ENCODE measurements at regions not wholly inside any gene's neighbourhood (a gene's known extent, or its start where the extent isn't known, plus 50 kb on each side); places are given as distances from the start of the nearest gene placed in this dataset.

- DNase-seq (ENCODE audit: low read depth in 2 of 2) = no peak
Observed at GRCh38 chr7:130930681-130931080, 196.7 kb upstream of the KLF14 start.

- no peak for DNase-seq (ENCODE audit: low read depth in 2 of 2)
Observed at GRCh38 chr7:130931423-130931822, 197.4 kb upstream of the KLF14 start.

GRCh38 chr7:130932088-130932487 is 198.1 kb upstream of the KLF14 start:
- no peak for DNase-seq (ENCODE audit: low read depth in 2 of 2)

- DNase-seq (ENCODE audit: low read depth in 2 of 2) = no peak
Observed at GRCh38 chr7:130932667-130933432, 198.8 kb upstream of the KLF14 start.

- DNase-seq (ENCODE audit: low read depth in 2 of 2) = no peak
Observed at GRCh38 chr7:130933919-130934318, 199.9 kb upstream of the KLF14 start.

- DNase-seq (ENCODE audit: low read depth in 2 of 2) = no peak
Observed at GRCh38 chr7:130935564-130936157, 201.7 kb upstream of the KLF14 start.

GRCh38 chr7:130936202-130936931 is 202.4 kb upstream of the KLF14 start:
- DNase-seq (ENCODE audit: low read depth in 2 of 2) = no peak

GRCh38 chr7:130937016-130937415 is 203.0 kb upstream of the KLF14 start:
- DNase-seq (ENCODE audit: low read depth in 2 of 2) = no peak

GRCh38 chr7:130937830-130938229 is 203.8 kb upstream of the KLF14 start:
- no peak for DNase-seq (ENCODE audit: low read depth in 2 of 2)

- DNase-seq (ENCODE audit: low read depth in 2 of 2) = no peak
Observed at GRCh38 chr7:130938661-130939060, 204.7 kb upstream of the KLF14 start.

GRCh38 chr7:130939321-130940095 is 205.5 kb upstream of the KLF14 start:
- DNase-seq (ENCODE audit: low read depth in 2 of 2) = no peak

GRCh38 chr7:130940326-130940725 is 206.3 kb upstream of the KLF14 start:
- DNase-seq (ENCODE audit: low read depth in 2 of 2) = no peak

- DNase-seq (ENCODE audit: low read depth in 2 of 2) = no peak
Observed at GRCh38 chr7:130940907-130941306, 206.9 kb upstream of the KLF14 start.

GRCh38 chr7:130941322-130942210 is 207.6 kb upstream of the KLF14 start:
- DNase-seq (ENCODE audit: low read depth in 2 of 2) = no peak

GRCh38 chr7:130942211-130942964 is 208.4 kb upstream of the KLF14 start:
- DNase-seq (ENCODE audit: low read depth in 2 of 2) = no peak

- DNase-seq (ENCODE audit: low read depth in 2 of 2) = no peak
Observed at GRCh38 chr7:130943336-130943901, 209.4 kb upstream of the KLF14 start.

- no peak for DNase-seq (ENCODE audit: low read depth in 2 of 2)
Observed at GRCh38 chr7:130943981-130944380, 210.0 kb upstream of the KLF14 start.

GRCh38 chr7:130944997-130945396 is 211.0 kb upstream of the KLF14 start:
- DNase-seq (ENCODE audit: low read depth in 2 of 2) = no peak

- DNase-seq (ENCODE audit: low read depth in 2 of 2) = no peak
Observed at GRCh38 chr7:130945411-130945811, 211.4 kb upstream of the KLF14 start.

- no peak for DNase-seq (ENCODE audit: low read depth in 2 of 2)
Observed at GRCh38 chr7:130946114-130946513, 212.1 kb upstream of the KLF14 start.
